Activated CD4-positive, alpha-beta memory T cell treated with anti-CD3 and anti-CD28 coated beads, Interleukin-2, amount 10 ng/mL, durations not matched to agents 7 days and 5 days (primary cell): ENCODE measurements at regions not wholly inside any gene's neighbourhood (a gene's known extent, or its start where the extent isn't known, plus 50 kb on each side); places are given as distances from the start of the nearest gene placed in this dataset.

Experiments
- CTCF ChIA-PET: fragments of 350-600 bp; sonication (Branson Sonifier 250); formaldehyde crosslinking; loops from one replicate; lab custom pipeline; 2021; ENCODE audit warnings: antibody characterized with exemption, inconsistent platforms; lab: Charles Lee
- POLR2A ChIA-PET: fragments of 350-600 bp; sonication (Branson Sonifier 250); formaldehyde crosslinking; loops from one replicate; lab custom pipeline; 2021; ENCODE audit warnings: antibody characterized with exemption; lab: Charles Lee
- DNase-seq: peaks from one replicate; pipeline ENCODE4 v3.0.0-alpha.2; 2020
- H3K27ac Mint-ChIP-seq: one replicate; pipeline ENCODE4 v1.8.0; 2021; ENCODE audit warnings: mild to moderate bottlenecking, mixed read lengths
- H3K27me3 Mint-ChIP-seq: one replicate; pipeline ENCODE4 v1.8.0; 2021; ENCODE audit warnings: mixed read lengths
- H3K36me3 Mint-ChIP-seq: one replicate; pipeline ENCODE4 v1.8.0; 2021; ENCODE audit warnings: low read depth, mixed read lengths
- H3K4me1 Mint-ChIP-seq: one replicate; pipeline ENCODE4 v1.8.0; 2021; ENCODE audit warnings: mixed read lengths
- H3K4me3 Mint-ChIP-seq: one replicate; pipeline ENCODE4 v1.8.0; 2021; ENCODE audit warnings: mild to moderate bottlenecking, mixed read lengths
- H3K9me3 Mint-ChIP-seq: one replicate; pipeline ENCODE4 v1.8.0; 2021; ENCODE audit warnings: mixed read lengths

DNA sequence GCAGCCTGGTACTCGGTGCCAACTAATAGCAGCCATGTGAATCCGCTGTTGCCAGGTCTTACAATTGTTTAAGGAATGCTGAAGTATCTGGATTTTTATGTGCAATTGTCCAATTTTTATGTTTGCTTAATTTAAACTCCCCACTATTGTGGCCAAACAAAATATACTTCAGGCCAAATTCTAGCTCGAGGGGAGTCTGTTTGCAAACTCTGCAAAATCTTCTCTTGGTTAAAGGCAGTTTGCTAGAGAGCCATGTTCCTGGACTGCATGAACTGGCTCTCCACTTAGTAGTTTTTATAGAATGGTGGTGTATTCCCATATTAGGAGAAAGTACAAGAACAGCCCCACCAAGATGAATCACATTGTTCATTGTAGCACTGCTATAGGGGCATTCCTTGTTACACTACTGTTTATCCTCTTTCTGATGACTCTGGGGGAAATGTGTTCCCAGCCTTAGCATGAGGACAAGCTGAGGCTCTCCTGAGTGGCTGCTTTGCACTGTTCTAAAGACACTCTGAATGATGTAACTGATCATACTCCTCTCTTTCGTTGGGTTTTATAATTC is 178.0 kb upstream of the GLI3 start:
- Mint-ChIP-seq H3K4me3 (no peak overlapping the region), H3K36me3 (no peaks in the 10 kb centered on the region), H3K27me3 (no peaks in the 10 kb centered on the region), H3K9me3 (peaks cover 3% of the 10 kb centered on the region), H3K27ac (no peak overlapping the region), H3K4me1 (no peaks in the 10 kb centered on the region)
- ChIA-PET POLR2A (no interaction called here), CTCF (no interaction called here)
- DNase-seq = no peak

DNA sequence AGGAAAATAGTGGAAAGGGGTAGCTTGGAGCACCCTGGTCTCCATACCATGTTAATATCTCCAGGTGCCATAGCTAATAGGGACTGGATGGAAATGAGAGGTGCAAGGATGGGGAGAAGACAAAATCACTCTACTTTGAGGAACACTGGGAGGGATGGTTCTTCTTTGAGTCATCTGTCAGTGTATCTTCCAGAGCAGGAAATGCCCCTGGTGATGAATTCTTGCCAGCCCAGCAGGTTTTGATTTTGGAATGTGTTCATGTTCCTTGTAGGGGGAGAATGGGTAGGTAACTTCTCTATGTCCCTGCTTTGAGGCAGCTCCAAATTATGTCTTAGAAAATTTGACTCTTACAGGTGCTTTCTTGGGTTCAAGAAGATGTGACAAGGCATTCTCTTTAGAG is 177.0 kb upstream of the GLI3 start:
- Mint-ChIP-seq H3K27ac (no peak overlapping the region), H3K4me3 (no peak overlapping the region), H3K27me3 (no peaks in the 10 kb centered on the region), H3K9me3 (no peaks in the 10 kb centered on the region), H3K36me3 (no peaks in the 10 kb centered on the region), H3K4me1 (no peaks in the 10 kb centered on the region)
- ChIA-PET CTCF (no interaction called here), POLR2A (no interaction called here)
- DNase-seq = no peak

DNA sequence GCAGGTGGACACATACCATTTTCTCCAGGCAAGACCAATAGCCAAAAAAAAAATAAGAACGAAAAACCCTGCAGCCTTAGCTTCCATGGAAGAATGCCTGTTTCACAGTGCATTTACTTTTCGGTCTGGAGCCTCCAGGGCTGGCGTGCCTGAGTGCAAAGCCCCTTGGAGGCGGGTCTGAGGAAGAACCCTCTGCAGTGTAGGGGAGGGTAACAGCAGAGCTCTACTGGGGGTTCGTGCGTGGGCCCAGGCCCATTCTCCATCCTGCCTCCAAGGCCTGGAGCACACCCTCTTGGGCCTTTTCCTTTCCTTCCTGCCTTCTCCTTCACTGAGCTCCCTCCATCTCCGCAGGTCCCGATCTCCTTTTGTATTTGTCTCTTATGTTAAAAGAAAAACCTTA is 172.3 kb upstream of the GLI3 start:
- ChIA-PET POLR2A (no interaction called here), CTCF (no interaction called here)
- Mint-ChIP-seq H3K27ac (no peak overlapping the region), H3K9me3 (no peaks in the 10 kb centered on the region), H3K4me3 (no peak overlapping the region), H3K27me3 (no peaks in the 10 kb centered on the region), H3K36me3 (no peaks in the 10 kb centered on the region), H3K4me1 (no peaks in the 10 kb centered on the region)
- no peak for DNase-seq

GRCh38 chr7:42407833-42408232 is 170.8 kb upstream of the GLI3 start:
- POLR2A ChIA-PET = no interaction called here
- no peaks in the 10 kb centered on the region for H3K36me3 Mint-ChIP-seq
- no peaks in the 10 kb centered on the region for H3K27me3 Mint-ChIP-seq
- CTCF ChIA-PET = no interaction called here
- no peaks in the 10 kb centered on the region for H3K4me1 Mint-ChIP-seq
- H3K27ac Mint-ChIP-seq = no peak overlapping the region
- no peak for DNase-seq
- no peak overlapping the region for H3K4me3 Mint-ChIP-seq
- no peaks in the 10 kb centered on the region for H3K9me3 Mint-ChIP-seq

- ChIA-PET CTCF (no interaction called here), POLR2A (no interaction called here)
- Mint-ChIP-seq H3K9me3 (no peaks in the 10 kb centered on the region), H3K27ac (no peak overlapping the region), H3K36me3 (no peaks in the 10 kb centered on the region), H3K4me3 (no peak overlapping the region), H3K4me1 (no peaks in the 10 kb centered on the region), H3K27me3 (no peaks in the 10 kb centered on the region)
- DNase-seq = no peak
Observed at GRCh38 chr7:42407021-42407710, 170.2 kb upstream of the GLI3 start.

DNA sequence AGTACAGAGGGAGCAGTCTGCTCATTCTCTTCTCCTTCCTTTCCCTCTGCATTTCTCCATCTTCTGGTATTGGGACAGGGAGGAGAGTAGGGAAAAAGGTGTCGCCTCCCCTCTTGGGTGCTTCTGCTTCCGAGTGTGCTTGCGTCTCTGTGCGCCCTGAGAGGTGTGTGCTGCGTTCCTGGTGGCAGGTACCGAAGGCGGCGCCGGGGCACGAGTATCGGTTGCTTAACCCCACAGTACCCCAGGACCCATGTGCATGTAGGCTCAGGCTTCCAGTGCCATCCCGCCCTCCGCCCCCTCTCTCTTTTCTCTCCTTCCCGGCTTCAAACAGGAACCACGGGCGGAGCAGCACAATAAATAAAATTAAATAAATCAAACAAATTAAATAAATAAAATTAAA is 169.3 kb upstream of the GLI3 start:
- Mint-ChIP-seq H3K4me3 (no peak overlapping the region), H3K27me3 (no peaks in the 10 kb centered on the region), H3K27ac (no peak overlapping the region), H3K36me3 (no peaks in the 10 kb centered on the region), H3K4me1 (no peaks in the 10 kb centered on the region), H3K9me3 (no peaks in the 10 kb centered on the region)
- ChIA-PET POLR2A (no interaction called here), CTCF (no interaction called here)
- DNase-seq = no peak

- no peaks in the 10 kb centered on the region for H3K36me3 Mint-ChIP-seq
- H3K27ac Mint-ChIP-seq = no peak overlapping the region
- no peak overlapping the region for H3K4me3 Mint-ChIP-seq
- no peaks in the 10 kb centered on the region for H3K27me3 Mint-ChIP-seq
- ChIA-PET CTCF (no interaction called here), POLR2A (no interaction called here)
- H3K4me1 Mint-ChIP-seq = no peaks in the 10 kb centered on the region
- no peaks in the 10 kb centered on the region for H3K9me3 Mint-ChIP-seq
- no peak for DNase-seq
Observed at GRCh38 chr7:42405782-42406181, 168.8 kb upstream of the GLI3 start.

- Mint-ChIP-seq H3K36me3 (no peaks in the 10 kb centered on the region), H3K4me1 (no peaks in the 10 kb centered on the region), H3K9me3 (no peaks in the 10 kb centered on the region), H3K27ac (no peak overlapping the region), H3K27me3 (no peaks in the 10 kb centered on the region), H3K4me3 (no peak overlapping the region)
- CTCF ChIA-PET = no interaction called here
- POLR2A ChIA-PET = no interaction called here
- DNase-seq = no peak
Observed at GRCh38 chr7:42403831-42404230, 166.8 kb upstream of the GLI3 start.

DNA sequence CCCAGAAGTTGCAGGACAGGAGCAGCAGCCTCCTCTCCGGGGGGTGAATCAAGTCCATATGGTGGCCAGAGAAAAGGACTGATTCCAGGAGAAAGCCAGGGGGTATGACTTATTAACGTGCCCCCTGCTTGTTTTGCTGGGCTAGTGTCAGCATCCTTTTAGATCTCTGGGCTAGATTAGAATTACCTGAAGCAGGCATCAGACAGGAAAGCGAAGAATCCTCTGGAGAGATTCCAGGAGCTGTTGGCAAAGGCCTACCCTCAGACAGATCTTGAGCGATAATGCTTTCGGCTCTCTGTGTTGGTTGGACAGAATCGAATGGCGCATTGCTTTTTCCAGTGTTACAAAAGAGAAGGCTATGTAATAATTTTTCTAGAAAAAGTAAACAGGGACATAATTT is 164.0 kb upstream of the GLI3 start:
- Mint-ChIP-seq H3K27ac (no peak overlapping the region), H3K4me1 (no peaks in the 10 kb centered on the region), H3K4me3 (no peak overlapping the region), H3K9me3 (no peaks in the 10 kb centered on the region), H3K36me3 (no peaks in the 10 kb centered on the region), H3K27me3 (no peaks in the 10 kb centered on the region)
- DNase-seq = no peak
- POLR2A ChIA-PET = no interaction called here
- CTCF ChIA-PET = no interaction called here

DNA sequence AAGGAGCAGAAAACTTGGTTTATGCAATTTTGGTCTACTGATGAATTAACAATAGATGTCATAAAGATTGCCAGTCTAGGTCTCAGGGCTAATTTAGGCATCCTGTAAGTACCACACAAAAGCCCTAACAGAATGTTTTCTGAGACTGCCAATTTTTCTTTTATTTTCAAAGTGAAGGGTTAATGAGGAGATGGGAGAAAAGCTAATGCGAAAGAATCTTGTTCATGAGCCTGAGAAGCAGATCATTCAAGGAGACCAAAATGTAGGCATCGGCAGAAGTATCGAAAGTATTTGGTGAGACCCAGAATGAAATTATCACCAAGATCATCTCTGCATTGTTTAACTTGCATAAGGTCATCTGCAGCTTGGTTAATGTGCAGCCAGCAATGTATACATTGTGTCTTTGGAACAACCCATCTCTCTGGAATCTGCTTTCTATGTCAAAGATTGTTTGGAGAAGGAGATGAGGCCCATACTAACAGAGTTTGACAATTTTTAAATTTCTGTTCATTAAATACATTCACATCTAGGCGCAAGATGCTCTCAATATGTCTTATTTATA is 163.3 kb upstream of the GLI3 start:
- DNase-seq = no peak
- CTCF ChIA-PET = no interaction called here
- H3K4me3 Mint-ChIP-seq = no peak overlapping the region
- H3K9me3 Mint-ChIP-seq = no peaks in the 10 kb centered on the region
- H3K4me1 Mint-ChIP-seq = no peaks in the 10 kb centered on the region
- POLR2A ChIA-PET = no interaction called here
- no peaks in the 10 kb centered on the region for H3K27me3 Mint-ChIP-seq
- no peaks in the 10 kb centered on the region for H3K36me3 Mint-ChIP-seq
- no peak overlapping the region for H3K27ac Mint-ChIP-seq

DNA sequence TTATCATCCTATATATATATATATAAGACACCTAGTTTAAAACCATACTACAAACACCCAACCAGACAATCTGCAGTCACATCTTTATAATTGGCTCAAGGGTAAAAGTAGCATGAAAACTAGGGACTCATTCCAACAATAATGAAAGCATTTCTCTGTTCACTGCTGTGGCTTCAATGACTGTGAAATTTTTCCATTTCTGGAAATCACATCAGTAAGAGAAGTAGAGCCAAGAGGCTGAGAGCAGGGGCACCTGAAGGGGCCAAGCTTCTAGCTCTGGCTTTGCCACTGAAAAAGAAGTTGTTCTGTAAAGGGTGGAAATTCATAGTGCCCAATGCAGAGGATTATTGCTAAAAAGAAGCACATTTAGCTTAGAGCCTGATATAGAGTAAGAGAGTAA is 158.6 kb upstream of the GLI3 start:
- ChIA-PET POLR2A (no interaction called here), CTCF (interaction anchor here (1.0 kb wide), 1 partner anchor 1541 kb away, joined by 3 read pairs; no protein-coding TSS in a partner anchor)
- Mint-ChIP-seq H3K27me3 (no peaks in the 10 kb centered on the region), H3K4me1 (no peaks in the 10 kb centered on the region), H3K4me3 (no peak overlapping the region), H3K9me3 (no peaks in the 10 kb centered on the region), H3K27ac (no peak overlapping the region), H3K36me3 (no peaks in the 10 kb centered on the region)
- no peak for DNase-seq

- Mint-ChIP-seq H3K27me3 (no peaks in the 10 kb centered on the region), H3K27ac (no peak overlapping the region), H3K4me3 (no peak overlapping the region), H3K4me1 (no peaks in the 10 kb centered on the region), H3K36me3 (no peaks in the 10 kb centered on the region), H3K9me3 (no peaks in the 10 kb centered on the region)
- ChIA-PET CTCF (no interaction called here), POLR2A (no interaction called here)
- no peak for DNase-seq
Observed at GRCh38 chr7:42392826-42393225, 155.8 kb upstream of the GLI3 start.

DNA sequence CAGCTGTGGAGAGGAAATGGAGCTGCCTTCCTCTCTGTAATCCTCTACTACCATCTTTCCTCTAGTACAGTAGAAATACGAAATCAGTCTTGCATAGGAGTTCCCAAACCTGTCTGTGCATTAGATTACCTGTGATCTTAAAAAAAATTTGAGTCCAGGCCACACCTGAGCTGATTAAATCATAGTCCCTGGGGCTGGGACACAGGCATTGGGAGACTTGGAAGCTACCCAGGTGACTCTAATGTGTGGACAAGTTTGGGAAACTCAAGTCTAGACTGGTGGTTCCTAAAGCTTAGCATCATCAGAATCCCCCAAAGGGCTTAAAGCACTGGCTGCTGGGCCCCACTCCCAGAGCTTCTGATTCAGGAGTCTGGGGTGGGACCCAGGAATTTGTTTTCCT is 152.7 kb upstream of the GLI3 start:
- POLR2A ChIA-PET = no interaction called here
- H3K4me3 Mint-ChIP-seq = no peak overlapping the region
- no peak overlapping the region for H3K27ac Mint-ChIP-seq
- no peaks in the 10 kb centered on the region for H3K27me3 Mint-ChIP-seq
- H3K4me1 Mint-ChIP-seq = no peaks in the 10 kb centered on the region
- no peaks in the 10 kb centered on the region for H3K9me3 Mint-ChIP-seq
- no peaks in the 10 kb centered on the region for H3K36me3 Mint-ChIP-seq
- no peak for DNase-seq
- CTCF ChIA-PET = no interaction called here

DNA sequence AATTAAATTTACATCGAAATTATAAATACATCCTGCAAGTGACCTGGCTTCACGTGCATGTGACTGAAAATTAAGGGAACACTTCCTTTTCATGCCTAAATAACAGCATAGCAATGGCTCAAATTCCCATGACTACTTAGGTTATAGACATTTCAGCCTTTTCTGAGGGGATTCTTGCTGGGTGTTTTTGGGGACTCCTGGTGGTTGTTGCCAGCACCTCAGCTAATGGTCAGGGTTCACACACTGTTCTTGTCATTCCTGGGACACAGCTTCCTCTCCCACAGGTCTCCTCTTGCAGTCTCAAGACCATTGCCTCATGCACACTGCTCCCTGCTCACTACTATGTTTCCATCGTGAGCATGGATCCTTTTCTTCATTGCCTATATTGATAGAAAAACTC is 148.9 kb upstream of the GLI3 start:
- H3K4me1 Mint-ChIP-seq = no peaks in the 10 kb centered on the region
- POLR2A ChIA-PET = no interaction called here

More for the DNA sequence above, 148.9 kb upstream of the GLI3 start:
- CTCF ChIA-PET = no interaction called here
- no peak for DNase-seq
- H3K36me3 Mint-ChIP-seq = no peaks in the 10 kb centered on the region
- H3K4me3 Mint-ChIP-seq = no peak overlapping the region
- no peaks in the 10 kb centered on the region for H3K27me3 Mint-ChIP-seq
- no peaks in the 10 kb centered on the region for H3K9me3 Mint-ChIP-seq
- H3K27ac Mint-ChIP-seq = no peak overlapping the region
